NCI-H1105 (cell line): ENCODE measurements at regions not wholly inside any gene's neighbourhood (a gene's known extent, or its start where the extent isn't known, plus 50 kb on each side); places are given as distances from the start of the nearest gene placed in this dataset.
A peak's percentile ranks its signal among the peaks of the same experiment; 100 is the strongest.

ENCODE experiments used
- DNase-seq: peaks from one replicate; lab custom pipeline; 2025; lab: John Stamatoyannopoulos, UW

- no peak for DNase-seq
These were observed 142.5 kb upstream of the ARID2 start for GRCh38 chr12:45587012-45587411.

- no peak for DNase-seq
These were observed 141.5 kb upstream of the ARID2 start for GRCh38 chr12:45587877-45588533.

- DNase-seq: no peak
These were observed 138.9 kb upstream of the ARID2 start for GRCh38 chr12:45590646-45591045.

- DNase-seq: peak; percentile 26
These were observed 137.9 kb upstream of the ARID2 start for GRCh38 chr12:45591635-45592034.

GRCh38 chr12:45596366-45596765 lies 133.1 kb upstream of the ARID2 start:
- no peak for DNase-seq

- DNase-seq: no peak
These were observed 131.2 kb upstream of the ARID2 start for GRCh38 chr12:45598336-45598735.

GRCh38 chr12:45598761-45599160 lies 130.7 kb upstream of the ARID2 start:
- no peak for DNase-seq

GRCh38 chr12:45599196-45599595 lies 130.3 kb upstream of the ARID2 start:
- DNase-seq: no peak

- DNase-seq: no peak
These were observed 128.1 kb upstream of the ARID2 start for GRCh38 chr12:45601390-45601789.

GRCh38 chr12:45601888-45602287 lies 127.6 kb upstream of the ARID2 start:
- DNase-seq: no peak

- no peak for DNase-seq
These were observed 123.9 kb upstream of the ARID2 start for GRCh38 chr12:45605624-45606023.

- DNase-seq: no peak
These were observed 118.4 kb upstream of the ARID2 start for GRCh38 chr12:45611061-45611460.

GRCh38 chr12:45611495-45611894 lies 118.0 kb upstream of the ARID2 start:
- no peak for DNase-seq

- no peak for DNase-seq
These were observed 117.3 kb upstream of the ARID2 start for GRCh38 chr12:45612044-45612794.

GRCh38 chr12:45613296-45613695 lies 116.2 kb upstream of the ARID2 start:
- no peak for DNase-seq

GRCh38 chr12:45613855-45614254 lies 115.7 kb upstream of the ARID2 start:
- no peak for DNase-seq

- DNase-seq: peak; percentile 60
These were observed 114.2 kb upstream of the ARID2 start for GRCh38 chr12:45615268-45615667.

- DNase-seq: no peak
These were observed 109.8 kb upstream of the ARID2 start for GRCh38 chr12:45619736-45620135.

- no peak for DNase-seq
These were observed 107.8 kb upstream of the ARID2 start for GRCh38 chr12:45621703-45622102.

- DNase-seq: no peak
These were observed 107.1 kb upstream of the ARID2 start for GRCh38 chr12:45622210-45622937.

GRCh38 chr12:45623221-45623620 lies 106.3 kb upstream of the ARID2 start:
- DNase-seq: no peak

GRCh38 chr12:45623940-45624339 lies 105.6 kb upstream of the ARID2 start:
- no peak for DNase-seq

- DNase-seq: no peak
These were observed 102.5 kb upstream of the ARID2 start for GRCh38 chr12:45626965-45627364.
